Activated T-cell treated with anti-CD3 and anti-CD28 coated beads for 24 hours (primary cell): ENCODE measurements at regions not wholly inside any gene's neighbourhood (a gene's known extent, or its start where the extent isn't known, plus 50 kb on each side); places are given as distances from the start of the nearest gene placed in this dataset.
"Not testable (repeated sequence)": the region's sequence is repeated elsewhere in the genome, so short reads cannot be mapped to it uniquely, and the experiment has no call there.

ENCODE experiments used
- DNase-seq: peaks from one replicate; pipeline ENCODE4 v3.0.0-alpha.2; 2020; ENCODE audit warnings: low read depth

DNA sequence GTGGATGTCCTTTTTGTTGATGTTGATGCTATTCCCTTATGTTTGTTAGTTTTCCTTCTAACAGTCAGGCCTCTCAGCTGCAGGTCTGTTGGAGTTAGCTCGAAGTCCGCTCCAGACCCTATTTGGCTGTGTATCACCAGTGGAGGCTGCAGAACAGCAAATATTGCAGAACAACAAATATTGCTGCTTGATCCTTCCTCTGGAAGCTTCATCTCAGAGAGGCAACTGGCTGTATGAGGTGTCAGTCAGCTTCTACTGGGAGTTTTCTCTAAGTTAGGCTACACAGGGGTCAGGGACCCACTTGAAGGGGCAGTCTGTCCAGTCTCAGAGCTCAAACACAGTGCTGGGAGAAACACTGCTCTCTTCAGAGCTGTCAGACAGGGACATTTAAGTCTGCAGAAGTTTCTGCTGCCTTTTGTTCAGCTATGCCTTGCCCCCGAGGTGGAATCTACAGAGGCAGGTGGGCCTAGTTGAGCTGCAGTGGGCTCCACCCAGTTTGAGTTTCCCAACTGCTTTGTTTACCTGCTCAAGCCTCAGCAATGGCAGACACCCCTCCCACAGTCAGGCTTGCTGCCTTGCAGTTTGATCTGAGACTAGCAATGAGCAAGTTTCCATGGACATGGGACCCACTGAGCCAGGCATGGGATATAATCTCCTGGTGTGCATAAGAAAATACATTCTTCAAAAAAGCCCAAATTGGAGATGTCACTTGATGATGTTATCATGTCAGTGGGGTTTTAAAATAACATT lies 99.5 kb downstream of the KDM5D start:
- no peak for DNase-seq

DNA sequence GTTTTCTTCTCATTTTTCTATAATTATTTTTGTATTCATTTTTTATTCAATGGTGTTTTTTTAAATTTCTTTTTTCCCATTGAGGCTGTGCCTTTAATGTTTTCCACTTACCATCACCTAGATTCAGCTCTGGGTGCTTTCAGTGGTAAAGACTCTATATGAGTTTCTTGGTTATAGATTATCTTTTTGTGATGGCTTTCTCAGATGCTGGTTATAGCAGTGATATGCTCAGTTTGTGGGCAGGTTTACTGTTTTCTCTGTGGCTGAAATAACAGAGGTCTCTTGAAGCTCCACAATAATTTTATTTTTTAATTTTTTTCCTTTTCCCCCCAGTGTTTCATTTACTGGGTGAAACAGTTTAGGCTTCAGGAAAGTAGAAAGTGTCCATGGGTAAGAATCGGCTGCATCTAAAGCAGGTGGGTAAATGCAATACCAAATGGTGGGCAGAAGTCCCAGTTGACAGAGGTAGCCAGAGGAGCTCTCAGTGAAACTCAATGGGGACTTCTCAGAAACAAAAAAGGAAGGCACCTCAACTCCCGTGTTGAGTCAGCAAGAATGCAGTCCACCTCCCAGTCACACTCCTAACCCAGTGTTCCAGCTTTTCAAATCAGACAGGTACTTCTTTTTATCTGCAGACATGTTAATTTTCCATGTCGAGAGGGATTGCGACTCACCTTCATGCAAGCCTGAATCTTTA lies 106.7 kb downstream of the KDM5D start:
- no peak for DNase-seq

DNA sequence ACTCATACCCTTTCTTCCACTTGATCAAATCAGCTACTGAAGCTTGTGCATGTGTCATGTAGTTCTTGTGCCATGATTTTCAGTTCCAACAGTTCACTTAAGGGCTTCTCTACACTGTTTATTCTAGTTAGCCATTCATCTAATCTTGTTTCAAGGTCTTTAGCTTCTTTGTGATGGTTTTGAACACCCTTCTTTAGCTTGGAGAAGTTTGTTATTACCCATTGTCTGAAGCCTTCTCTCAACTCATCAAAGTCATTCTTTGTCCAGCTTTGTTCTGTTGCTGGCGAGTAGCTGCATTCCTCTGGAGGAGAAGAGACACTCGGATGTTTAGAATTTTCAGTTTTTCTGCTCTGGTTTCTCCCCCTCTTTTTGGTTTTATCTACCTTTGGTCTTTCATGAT lies 115.6 kb downstream of the KDM5D start:
- DNase-seq: no peak

DNA sequence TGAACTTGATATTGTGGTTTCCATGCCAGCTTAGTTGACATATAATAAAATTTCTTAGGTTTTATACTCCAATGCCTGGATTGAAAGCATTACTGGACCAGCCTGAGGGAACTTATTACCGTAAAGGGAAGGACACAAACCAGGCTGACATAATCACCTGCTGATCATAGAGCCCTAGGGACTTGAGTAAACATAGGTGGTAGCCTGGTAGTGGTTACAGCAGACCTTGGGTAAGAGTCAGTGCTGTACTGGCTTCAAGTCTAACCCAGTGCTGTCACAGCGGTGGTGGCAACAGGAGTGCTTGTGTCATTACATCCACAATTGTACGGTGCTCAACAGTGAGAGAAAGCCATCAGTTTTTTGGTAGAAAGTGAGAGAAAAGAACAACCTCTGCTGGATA lies 122.1 kb downstream of the KDM5D start:
- no peak for DNase-seq

DNA sequence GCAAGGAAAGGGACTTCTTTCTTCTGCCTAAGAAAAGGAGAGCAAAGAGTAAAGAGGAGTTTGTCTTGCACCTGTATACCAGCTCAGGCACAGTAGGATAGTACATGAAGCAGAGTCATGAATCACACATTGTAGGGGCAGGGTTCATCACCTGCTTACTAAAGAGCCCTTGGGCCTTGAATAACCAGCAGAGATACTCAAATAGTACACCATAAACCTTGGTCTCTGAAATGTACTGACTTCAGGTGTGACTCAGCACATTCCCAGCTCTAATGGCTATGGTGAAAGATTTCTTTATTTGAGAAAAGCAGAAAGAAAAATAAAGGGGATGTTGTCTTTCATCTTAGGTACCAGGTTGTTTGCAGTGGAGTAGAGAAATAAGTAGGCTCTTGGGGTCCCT lies 122.8 kb downstream of the KDM5D start:
- no peak for DNase-seq

DNA sequence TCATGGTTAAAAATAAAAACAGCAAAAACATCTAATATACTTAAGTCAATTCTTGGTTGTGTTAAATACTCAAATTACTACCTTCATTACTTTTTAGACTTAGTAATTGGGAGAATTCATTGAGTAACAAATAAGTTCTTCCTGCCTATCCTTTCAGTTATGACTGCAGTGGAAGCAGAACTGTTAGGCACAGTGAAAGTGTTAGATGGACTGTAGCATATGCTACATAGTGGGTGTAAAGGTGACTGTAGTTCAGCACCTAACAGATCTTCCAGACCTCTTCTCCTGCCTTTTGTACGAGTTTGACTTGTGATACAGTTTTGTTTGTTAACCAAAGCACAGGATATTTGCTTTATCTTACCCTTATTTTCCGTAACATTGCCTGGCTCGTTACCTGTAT lies 143.4 kb downstream of the KDM5D start:
- DNase-seq: no peak

DNA sequence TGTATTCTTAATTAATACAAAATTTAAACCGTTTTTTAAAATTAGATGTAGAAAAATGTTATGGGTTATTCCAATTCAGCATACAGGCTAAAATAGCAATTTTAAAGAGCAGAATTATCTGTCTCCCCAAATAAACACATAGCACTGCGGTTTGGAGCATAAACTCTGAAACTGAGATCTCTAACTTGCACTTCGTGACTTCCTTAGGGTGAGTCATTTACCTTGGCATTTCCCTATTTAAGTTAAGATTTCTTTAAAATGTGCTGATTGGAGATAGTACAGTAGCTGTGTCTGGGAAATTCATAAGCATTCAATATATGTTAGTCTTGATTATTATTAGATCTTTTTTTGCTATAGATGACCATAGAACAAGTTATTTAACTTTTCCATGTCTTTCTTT lies 143.8 kb downstream of the KDM5D start:
- no peak for DNase-seq

DNA sequence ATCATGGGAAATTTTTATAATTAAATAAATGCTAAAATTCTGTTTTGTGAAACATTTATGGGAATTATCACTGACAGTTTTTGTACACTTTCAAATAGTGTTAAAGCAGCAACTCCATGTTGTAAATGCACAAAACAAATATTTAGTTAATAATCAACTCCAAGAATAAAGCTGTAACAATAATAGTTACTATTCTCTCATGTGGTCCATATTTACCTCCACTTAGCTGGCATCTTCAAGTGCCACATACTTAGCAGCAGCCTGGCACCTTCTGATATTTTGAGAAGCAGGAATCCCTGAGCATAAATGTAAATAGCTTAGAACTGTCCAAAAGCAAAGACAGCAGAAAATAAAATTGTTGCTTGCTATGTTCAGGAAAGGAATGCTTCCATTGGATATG lies 154.3 kb downstream of the KDM5D start:
- DNase-seq: no peak

DNA sequence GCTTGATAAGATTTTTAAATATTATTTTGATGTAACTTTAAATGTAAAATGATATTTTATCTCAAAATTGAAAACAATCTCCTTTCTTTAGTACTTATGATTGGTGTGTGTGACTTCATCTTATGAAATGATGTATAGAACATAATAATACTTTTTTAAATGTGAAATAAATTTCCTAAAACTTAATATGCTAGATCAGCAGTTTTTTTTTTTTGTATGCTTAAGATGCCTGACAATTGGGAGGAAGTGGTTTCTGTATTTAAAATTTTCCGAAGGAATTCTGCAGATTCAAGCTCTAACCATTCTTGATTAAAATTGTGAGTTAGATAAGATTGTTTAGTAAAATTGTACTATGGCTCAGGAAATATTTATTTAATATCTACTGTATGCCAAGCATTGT lies 154.9 kb downstream of the KDM5D start:
- DNase-seq: no peak

DNA sequence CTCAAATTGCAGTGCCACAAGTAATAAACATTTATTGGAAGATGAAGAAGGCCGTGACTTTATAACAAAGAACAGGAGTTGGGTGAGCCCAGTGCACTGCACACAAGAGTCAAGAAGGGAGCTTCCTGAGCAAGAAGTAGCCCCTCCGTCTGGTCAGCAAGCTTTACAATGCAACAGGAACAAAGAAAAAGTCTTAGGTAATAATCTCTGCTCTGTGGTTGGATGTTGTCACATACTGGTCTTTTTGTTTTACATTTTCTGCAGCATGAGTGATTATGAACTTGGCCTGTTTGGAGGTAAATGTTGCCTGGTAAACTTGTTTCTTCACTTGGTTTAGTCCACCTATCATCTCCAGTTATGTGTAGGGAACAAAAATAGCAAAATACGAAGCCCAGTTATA lies 157.2 kb downstream of the KDM5D start:
- DNase-seq: no peak

DNA sequence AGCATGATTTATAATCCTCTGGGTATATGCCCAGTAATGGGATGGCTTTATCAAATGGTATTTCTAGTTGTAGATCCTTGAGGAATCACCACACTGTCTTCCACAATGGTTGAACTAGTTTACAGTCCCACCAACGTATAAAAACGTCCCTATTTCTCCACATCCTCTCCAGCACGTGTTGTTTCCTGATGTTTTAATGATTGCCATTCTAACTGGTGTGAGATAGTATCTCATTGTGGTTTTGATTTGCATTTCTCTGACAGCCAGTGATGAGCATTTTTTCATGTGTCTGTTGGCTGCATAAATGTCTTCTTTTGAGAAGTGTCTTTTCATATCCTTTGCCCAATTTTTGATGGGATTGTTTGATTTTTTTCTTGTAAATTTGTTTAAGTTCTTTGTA lies 163.5 kb downstream of the KDM5D start:
- DNase-seq: not testable (repeated sequence)

DNA sequence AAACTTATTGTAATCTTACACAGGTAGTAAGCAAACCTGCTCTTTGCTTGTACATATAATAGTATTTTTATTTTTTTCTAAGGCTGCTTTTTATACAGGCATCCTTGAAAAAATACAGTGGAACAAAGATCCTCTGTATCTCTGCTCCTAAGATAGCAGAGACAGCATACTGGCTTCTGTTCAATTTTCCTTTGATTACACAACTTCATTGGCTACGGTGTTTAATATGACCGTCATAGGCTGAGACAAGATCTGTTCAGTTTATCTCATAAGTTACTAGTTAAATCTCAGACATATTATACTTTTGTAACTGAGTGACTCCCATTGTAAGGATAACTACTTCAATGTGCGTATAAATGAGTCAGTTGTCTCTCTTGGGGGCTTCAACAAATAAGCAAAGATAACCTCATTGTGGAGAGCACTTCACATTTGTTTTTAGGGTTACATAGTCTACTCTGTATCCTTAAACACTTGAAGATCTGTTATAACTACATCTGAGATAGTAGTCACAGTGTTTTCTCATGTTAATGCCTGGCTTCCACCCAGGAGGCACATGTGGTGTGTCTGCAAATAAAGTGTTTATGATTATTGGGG lies 166.1 kb downstream of the KDM5D start:
- no peak for DNase-seq

DNA sequence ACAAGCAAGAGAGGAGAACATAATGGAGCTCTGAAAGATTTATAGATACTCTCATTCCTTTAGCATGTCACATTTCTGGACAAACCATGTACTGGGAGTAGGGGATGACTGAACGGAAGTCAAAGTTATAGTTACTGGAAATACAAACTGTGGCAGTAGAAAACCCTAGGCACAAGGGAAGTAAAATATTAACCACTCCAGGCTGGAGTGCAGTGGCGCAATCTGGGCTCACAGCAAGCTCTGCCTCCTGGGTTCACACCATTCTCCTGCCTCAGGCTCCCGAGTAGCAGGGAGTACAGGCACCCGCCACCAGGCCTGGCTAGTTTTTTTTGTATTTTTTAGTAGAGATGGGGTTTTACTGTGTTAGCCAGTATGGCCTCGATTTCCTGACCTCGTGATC lies 167.3 kb downstream of the KDM5D start:
- DNase-seq: no peak

DNA sequence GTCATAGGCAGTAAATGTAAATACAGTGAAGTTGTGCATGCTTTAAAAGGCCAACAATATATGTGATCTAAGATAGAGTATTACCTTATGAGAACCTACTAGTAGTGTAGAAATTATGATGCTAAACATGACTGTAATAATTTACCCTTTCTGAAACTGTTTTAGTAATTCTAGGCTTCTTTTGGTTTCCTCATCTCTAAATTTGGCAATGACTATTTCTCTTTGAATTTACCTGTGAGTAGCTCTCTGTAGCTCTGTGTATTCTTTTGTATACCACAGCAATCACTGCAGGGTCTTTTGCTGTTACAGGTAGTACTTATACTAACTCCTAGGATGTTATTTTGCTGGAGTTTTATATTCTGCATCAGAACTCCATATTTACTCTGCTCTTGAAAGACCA lies 169.6 kb downstream of the KDM5D start:
- no peak for DNase-seq

DNA sequence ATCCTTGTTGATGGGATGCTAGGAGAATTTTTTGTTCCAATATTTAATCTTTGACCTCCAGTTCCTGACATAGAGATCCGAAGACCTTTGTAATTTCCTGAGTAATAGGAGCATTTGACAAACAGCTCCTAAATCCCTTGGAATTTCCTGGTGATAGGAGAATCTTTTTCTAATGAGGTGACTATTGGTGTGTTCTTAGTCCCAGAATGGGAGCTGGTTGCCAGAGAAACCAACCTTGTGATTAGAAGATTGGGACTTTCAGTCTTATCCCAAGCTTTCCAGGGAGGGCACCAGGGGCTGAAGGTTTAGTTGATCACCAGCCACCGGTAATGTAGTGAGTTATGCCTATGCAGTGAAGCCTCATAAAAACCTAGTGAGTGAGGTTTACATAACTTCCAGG lies 170.9 kb downstream of the KDM5D start:
- no peak for DNase-seq

DNA sequence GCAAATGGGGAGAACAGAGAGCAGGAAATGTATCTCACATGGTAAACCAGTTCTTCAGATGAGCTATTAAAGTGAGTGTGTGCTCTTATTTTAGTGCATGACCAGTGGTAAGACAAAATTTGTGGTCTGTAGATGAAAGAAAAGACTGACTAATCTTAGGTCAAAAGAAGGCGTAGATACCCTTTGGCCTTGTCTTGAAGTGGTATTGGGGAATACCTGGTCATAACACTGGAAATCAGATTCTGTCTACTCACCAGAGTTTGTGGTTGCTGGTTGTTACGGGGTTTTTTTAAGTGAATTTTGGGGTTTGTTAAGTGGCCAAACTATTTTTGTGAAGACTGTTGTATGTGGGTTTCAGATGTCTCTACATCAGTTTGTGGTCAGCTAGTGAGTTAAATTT lies 173.5 kb downstream of the KDM5D start:
- DNase-seq: no peak

DNA sequence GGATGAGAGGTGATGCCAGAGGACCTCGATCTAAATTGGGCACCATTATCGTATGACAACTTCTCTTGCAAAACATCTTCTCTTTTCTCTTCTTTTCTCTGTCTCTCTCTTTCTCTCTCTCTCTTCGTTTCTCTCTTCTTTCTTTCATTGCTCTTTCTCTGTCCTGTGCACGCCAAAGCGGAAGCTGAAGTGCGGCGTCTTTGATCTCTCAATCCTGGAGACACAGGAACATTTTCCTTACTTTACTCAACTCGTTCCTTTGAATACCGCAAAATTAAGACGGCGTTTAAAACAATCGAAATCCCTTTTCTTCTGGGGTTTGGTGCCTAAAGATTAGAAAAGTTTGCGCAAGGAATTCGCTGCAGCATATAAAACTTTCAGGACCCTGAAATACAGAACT lies 176.6 kb downstream of the KDM5D start:
- DNase-seq: no peak

DNA sequence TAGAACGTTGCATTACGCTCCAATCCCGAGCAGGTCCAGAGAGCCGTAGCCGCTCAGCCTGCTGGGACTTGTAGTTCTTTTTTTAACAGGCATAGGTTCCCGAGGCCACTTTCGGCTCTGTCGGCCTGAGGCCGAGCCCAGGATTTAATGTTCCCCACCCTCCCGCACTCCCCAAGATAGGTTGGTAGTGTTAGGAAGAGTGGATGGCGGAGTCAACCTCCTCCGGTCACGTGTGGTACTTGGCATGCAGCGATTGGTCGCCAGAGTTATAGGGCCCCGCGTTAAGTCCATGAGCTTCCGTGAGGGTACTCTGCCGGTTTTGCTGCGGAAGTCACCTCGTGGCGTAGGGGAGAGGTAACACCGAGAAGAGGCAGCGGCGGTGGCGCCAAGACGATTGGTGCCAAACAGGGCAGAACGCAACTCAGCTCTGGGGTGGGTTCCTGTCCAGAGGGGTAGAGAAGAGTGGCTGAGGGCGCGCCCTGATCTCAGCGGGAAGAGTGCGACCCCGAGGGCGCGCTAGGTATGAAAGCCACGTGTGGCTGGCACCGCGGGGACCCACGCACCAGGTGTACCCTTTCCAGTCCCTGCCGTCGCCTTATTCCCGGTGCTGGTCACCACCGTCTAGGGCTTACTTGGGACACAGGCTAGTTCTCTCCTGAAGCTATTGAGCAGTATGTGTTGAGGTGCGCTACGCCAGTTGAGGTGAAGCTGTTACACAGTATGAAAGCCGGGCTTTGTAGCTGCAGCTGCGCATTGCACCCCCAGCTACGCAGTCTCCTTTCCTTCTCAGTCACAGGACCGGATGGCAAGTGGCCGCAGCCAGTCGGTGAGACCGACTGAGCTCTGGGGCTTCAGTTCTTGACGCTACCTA lies 177.2 kb downstream of the KDM5D start:
- DNase-seq: peak; percentile 73

DNA sequence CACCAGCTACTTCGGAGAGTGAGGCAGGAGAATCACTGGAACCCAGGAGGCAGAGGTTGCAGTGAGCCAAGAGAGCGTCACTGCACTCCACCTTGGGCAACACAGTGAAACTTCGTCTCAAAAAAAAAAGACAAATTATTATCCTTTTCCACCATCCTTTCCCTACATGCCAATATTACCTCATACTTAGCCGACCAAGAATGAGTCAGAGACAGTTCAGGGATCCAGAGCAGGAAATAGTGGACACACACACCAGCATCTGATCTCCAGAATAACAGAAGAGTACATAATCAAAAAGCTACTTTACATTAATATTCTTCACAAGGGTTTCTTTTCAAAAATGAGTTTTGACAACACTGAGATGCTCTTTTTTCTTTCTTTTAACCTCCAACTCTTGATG lies 185.4 kb downstream of the KDM5D start:
- no peak for DNase-seq

DNA sequence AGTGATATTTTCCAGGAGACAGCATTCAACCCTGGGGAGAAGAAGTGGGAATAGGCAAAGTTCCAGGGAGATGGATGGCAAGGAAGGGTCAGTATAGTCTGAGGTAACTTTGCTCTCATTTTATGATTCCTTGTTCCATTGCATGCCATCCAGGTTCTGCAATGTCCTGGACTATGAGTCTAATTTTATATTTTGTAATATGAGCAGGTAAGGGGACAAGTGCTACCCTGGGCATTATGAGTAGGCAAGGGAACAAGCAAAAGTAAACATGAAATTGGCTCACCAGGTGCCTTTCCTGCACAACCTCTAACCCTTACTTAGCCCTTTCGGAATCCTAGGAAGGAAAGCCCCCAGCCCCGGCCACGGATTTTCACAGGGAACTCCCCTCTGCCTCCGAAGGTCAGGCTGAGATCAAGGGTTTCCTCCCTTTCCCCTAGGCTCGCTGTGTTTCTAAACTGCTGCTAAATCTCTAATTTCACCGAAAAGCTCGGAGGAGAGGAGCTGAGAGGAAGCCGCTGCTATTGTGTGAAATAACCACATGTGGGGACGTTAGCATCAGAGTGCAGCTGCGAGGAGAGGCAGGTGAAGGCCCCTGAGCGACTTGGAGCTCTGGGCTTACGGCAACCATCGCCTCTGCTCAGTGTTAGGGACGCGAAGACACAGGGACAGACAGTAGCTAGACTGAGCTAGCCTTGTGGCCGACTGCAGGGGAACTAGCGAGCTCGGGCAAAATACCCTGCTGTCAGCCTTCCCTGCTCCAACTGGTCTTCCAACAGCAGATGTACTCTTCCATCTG lies 194.7 kb downstream of the KDM5D start:
- no peak for DNase-seq

DNA sequence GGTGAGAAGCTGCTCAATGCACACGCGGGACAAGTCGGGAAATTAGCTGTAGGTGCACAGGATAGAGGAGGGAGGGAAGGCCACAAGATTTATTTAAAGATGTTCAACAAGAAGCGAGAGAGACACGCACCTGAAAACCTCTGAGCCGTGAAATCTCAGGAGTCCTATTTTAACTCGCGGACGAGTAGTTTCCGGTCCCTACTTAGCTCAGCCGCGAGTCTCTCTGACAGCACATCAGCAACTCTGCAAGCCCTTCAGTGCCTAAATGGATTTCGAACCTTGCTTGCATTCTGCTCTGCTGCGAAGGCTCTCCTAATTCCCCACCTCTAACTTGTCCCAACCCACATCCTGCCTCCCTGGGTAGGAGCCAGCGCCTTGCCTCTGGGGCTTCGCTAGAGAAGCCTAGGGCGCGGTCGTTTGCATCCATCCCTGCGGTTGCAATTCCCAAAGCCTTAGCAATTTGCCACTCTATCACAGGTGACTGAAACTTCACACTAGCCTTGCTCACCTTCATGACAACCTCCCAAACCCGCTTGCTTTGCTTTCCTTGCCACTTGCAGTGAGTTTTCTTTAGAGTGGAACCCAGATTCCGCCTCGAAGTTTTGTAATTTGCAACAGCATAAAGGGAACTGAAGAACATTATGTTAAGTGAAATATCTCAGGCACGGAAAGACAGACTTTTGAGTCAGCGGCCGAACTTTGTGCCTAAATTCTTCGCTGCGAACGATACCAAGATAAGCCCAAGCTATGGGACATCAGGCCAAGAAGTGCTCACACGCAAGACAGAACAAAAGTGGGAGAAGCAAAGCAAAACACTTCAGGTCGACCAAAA lies 202.8 kb downstream of the KDM5D start:
- no peak for DNase-seq
